Endothelial cell of umbilical vein (primary cell): ENCODE measurements at regions not wholly inside any gene's neighbourhood (a gene's known extent, or its start where the extent isn't known, plus 50 kb on each side); places are given as distances from the start of the nearest gene placed in this dataset.

Source experiments
- BruUV-seq: library from RNA; stranded (reverse); fragments of 400-500 nt; replicated peaks from 2 replicates; lab custom pipeline; 2021; lab: Mats Ljungman, UMichigan
- CTCF ChIA-PET: fragments of 300-600, 350-600 bp; sonication (Branson Sonifier 250); formaldehyde crosslinking; loops from one replicate; lab custom pipeline; 2021; ENCODE audit warnings: antibody characterized with exemption, inconsistent platforms; lab: Charles Lee
- POLR2A ChIA-PET: fragments of 300-600, 350-600 bp; sonication (Branson Sonifier 250); formaldehyde crosslinking; loops from one replicate; lab custom pipeline; 2021; ENCODE audit warnings: antibody characterized with exemption, inconsistent platforms; lab: Charles Lee
- DNase-seq: peaks from one replicate; pipeline ENCODE4 v3.0.0-alpha.2; 2011; ENCODE audit warnings: low read depth, low spot score
- FAIRE-seq: peaks from 2 replicates; lab custom pipeline; 2011; peaks lifted over from hg19 to GRCh38; lab: Jason Lieb, UNC
- H2AFZ ChIP-seq: 2 replicates; pipeline ENCODE4 v1.6.0; 2012; ENCODE audit warnings: low read depth, low read length, control low read depth, inconsistent platforms
- H3K27ac ChIP-seq: 2 replicates; pipeline ENCODE4 v1.5.1; 2011; ENCODE audit warnings: low read depth, mild to moderate bottlenecking, control low read depth, low read length, moderate library complexity; ENCODE audit not compliant: insufficient read depth
- H3K27me3 ChIP-seq, 2 experiments: 2 replicates each; pipeline versions ENCODE4 v1.6.0 to v1.6.1; 2011; ENCODE audit warnings: low read length in 2 of 2, mixed read lengths in 1 of 2; ENCODE audit not compliant: control insufficient read depth in 2 of 2, insufficient read depth in 2 of 2
- H3K36me3 ChIP-seq, 2 experiments: 2 replicates in 1 of 2; 3 replicates in 1 of 2; pipeline ENCODE4 v1.5.1; 2011; ENCODE audit warnings: low read length in 2 of 2, mild to moderate bottlenecking in 1 of 2, moderate library complexity in 1 of 2; ENCODE audit not compliant: control insufficient read depth in 2 of 2, insufficient read depth in 2 of 2; ENCODE audit errors: extremely low read depth in 1 of 2
- H3K4me1 ChIP-seq: 3 replicates; pipeline ENCODE4 v1.5.1; 2011; ENCODE audit warnings: mild to moderate bottlenecking, low read length; ENCODE audit not compliant: control insufficient read depth, insufficient read depth; ENCODE audit errors: extremely low read depth
- H3K4me2 ChIP-seq: 2 replicates; pipeline ENCODE4 v1.6.1; 2011; ENCODE audit warnings: low read length, control low read depth, mixed read lengths; ENCODE audit not compliant: insufficient read depth
- H3K4me3 ChIP-seq, 3 experiments: fragments of 200-600 bp in 1 of 3; sonication (generic), shearing (Covaris generic) in 1 of 3; replicated peaks in 1 of 3; 2 replicates each; pipeline ENCODE4 v1.5.1; 2011 to 2016; ENCODE audit warnings: control low read depth in 3 of 3, low read length in 3 of 3, mild to moderate bottlenecking in 2 of 3, inconsistent platforms in 1 of 3, low read depth in 1 of 3, moderate library complexity in 1 of 3; ENCODE audit not compliant: insufficient read depth in 1 of 3
- H3K79me2 ChIP-seq: 2 replicates; pipeline ENCODE4 v1.6.0; 2012; ENCODE audit warnings: low read length, inconsistent platforms; ENCODE audit not compliant: control insufficient read depth, insufficient read depth
- H3K9ac ChIP-seq: replicated peaks from 2 replicates; pipeline ENCODE3; 2011; ENCODE audit warnings: low read length, control low read depth; ENCODE audit not compliant: insufficient read depth; ENCODE audit errors: extremely low read depth
- H3K9me1 ChIP-seq: replicated peaks from 3 replicates; pipeline ENCODE4 v1.6.0; 2011; ENCODE audit warnings: mild to moderate bottlenecking, low read length; ENCODE audit not compliant: control insufficient read depth, insufficient read depth; ENCODE audit errors: extremely low read depth
- H3K9me3 ChIP-seq: replicated peaks from 2 replicates; pipeline ENCODE4 v1.5.1; 2012; ENCODE audit warnings: low read length, inconsistent platforms; ENCODE audit not compliant: control insufficient read depth, insufficient read depth
- H4K20me1 ChIP-seq: replicated peaks from 2 replicates; pipeline ENCODE3; 2011; ENCODE audit warnings: mild to moderate bottlenecking, low read length; ENCODE audit not compliant: control insufficient read depth, insufficient read depth; ENCODE audit errors: extremely low read depth
- CTCF ChIP-seq, 2 donors: IDR thresholded peaks; 1 replicate in 1 of 2; 2 replicates in 1 of 2; pipeline ENCODE4 v1.5.1; 2011; ENCODE audit warnings: low read length in 2 of 2, mild to moderate bottlenecking in 2 of 2, moderate library complexity in 2 of 2, control low read depth in 1 of 2, inconsistent platforms in 1 of 2, low read depth in 1 of 2; ENCODE audit not compliant: insufficient read depth in 1 of 2; ENCODE audit errors: extremely low read depth in 1 of 2
- EZH2 ChIP-seq: IDR thresholded peaks from 2 replicates; pipeline ENCODE4 v1.6.1; 2012; ENCODE audit warnings: borderline replicate concordance, low read depth, mild to moderate bottlenecking, moderate library complexity, low read length, inconsistent platforms; ENCODE audit not compliant: severe bottlenecking
- FOS ChIP-seq: IDR thresholded peaks from 2 replicates; pipeline ENCODE4 v1.6.1; 2011; ENCODE audit warnings: mild to moderate bottlenecking, low read length, moderate library complexity, borderline replicate concordance; ENCODE audit not compliant: insufficient read depth
- GATA2 ChIP-seq: IDR thresholded peaks from 2 replicates; pipeline ENCODE4 v1.7.0; 2011; ENCODE audit warnings: low read depth, mild to moderate bottlenecking, moderate library complexity, mixed read lengths, low read length; ENCODE audit not compliant: insufficient read length, insufficient read depth
- JUN ChIP-seq: IDR thresholded peaks from 2 replicates; pipeline ENCODE4 v1.6.1; 2011; ENCODE audit warnings: borderline replicate concordance, low read depth; ENCODE audit not compliant: insufficient read length, insufficient read depth
- MAX ChIP-seq: IDR thresholded peaks from 2 replicates; pipeline ENCODE4 v1.6.1; 2011; ENCODE audit not compliant: insufficient read depth, insufficient read length
- MYC ChIP-seq: IDR thresholded peaks from one replicate; pipeline ENCODE4 v1.6.1; 2011; ENCODE audit warnings: mild to moderate bottlenecking, low read depth, low read length
- POLR2A ChIP-seq: IDR thresholded peaks from 2 replicates; pipeline ENCODE4 v1.6.1; 2012; ENCODE audit warnings: low read depth, mild to moderate bottlenecking, control low read depth, low read length
- POLR2AphosphoS5 ChIP-seq: IDR thresholded peaks from 2 replicates; pipeline ENCODE4 v1.6.1; 2012; ENCODE audit warnings: low read depth, mild to moderate bottlenecking, control low read depth, low read length, moderate library complexity; ENCODE audit not compliant: insufficient read depth
- dilution Hi-C: fragments of 300-500 bp; cut with MboI; formaldehyde crosslinking; loops from one replicate; pipeline ENCODE4 v1.15.0; 2019; ENCODE audit warnings: low sequenced_read_pairs; ENCODE audit not compliant: extremely low pct_ligation_motif_present
- intact Hi-C: fragments of 100-400 bp; cut with micrococcal nuclease; formaldehyde crosslinking; loops from one replicate; pipeline ENCODE4 v1.10.0; 2022

GRCh38 chr6:140316966-140317365 is 942.5 kb upstream of the CITED2 start:
- H3K36me3 ChIP-seq = no peaks in the 10 kb centered on the region
- BruUV-seq = no TSS peak
- intact Hi-C loops (no loop called here), dilution Hi-C loops (no loop called here)
- no peak for TF ChIP-seq MAX
- no peak for TF ChIP-seq POLR2AphosphoS5
- TF ChIP-seq JUN = no peak
- no peak for TF ChIP-seq POLR2A
- TF ChIP-seq CTCF (IDR thresholded peaks at IDR 0.05; ENCODE audit: extremely low read depth in 1 of 2, insufficient read depth in 1 of 2, low read depth in 1 of 2, low read length in 2 of 2) = no peak
- TF ChIP-seq FOS = no peak
- no peak for TF ChIP-seq MYC
- TF ChIP-seq GATA2 = no peak
- TF ChIP-seq EZH2 = no peak
- no peaks in the 10 kb centered on the region for H3K9me3 ChIP-seq
- no peaks in the 10 kb centered on the region for H4K20me1 ChIP-seq
- H3K9me1 ChIP-seq = no peaks in the 10 kb centered on the region
- no peak overlapping the region for H2AFZ ChIP-seq
- CTCF ChIA-PET = no interaction called here
- DNase-seq (no peak), FAIRE-seq (no peak)
- H3K9ac ChIP-seq = no peak overlapping the region
- no peaks in the 10 kb centered on the region for H3K79me2 ChIP-seq
- no peak overlapping the region for H3K4me2 ChIP-seq
- no peak overlapping the region for H3K27ac ChIP-seq
- H3K4me3 ChIP-seq = no peak overlapping the region
- H3K27me3 ChIP-seq = no peaks in the 10 kb centered on the region
- POLR2A ChIA-PET = no interaction called here
- H3K4me1 ChIP-seq = peaks cover 9% of the 10 kb centered on the region
